ENCODE measurements at regions not wholly inside any gene's neighbourhood (a gene's known extent, or its start where the extent isn't known, plus 50 kb on each side); places are given as distances from the start of the nearest gene placed in this dataset.

DNA sequence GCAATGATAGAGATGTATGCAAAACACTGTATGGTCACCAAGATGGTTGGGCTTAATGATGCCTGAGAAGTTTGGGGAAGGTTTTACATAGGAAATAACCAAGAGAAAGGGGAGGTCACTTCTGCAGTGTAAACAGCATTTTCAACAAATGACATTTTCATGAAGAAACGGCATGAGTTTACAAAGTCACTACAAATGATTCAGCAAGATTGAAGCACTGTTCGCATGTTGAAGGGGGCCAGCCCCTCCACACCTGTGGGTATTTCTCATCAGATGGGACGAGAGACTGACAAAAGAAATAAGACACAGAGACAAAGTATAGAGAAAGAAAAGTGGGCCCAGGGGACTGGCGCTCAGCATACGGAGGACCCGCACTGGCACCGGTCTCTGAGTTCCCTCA lies 234.1 kb upstream of the POGK start:
- no peak overlapping the region for H3K27ac ChIP-seq (replicated peaks)
- TF ChIP-seq GABPA (IDR thresholded peaks at IDR 0.05; ENCODE audit: low read depth): no peak
- no peak for TF ChIP-seq CTCF (IDR thresholded peaks at IDR 0.05; ENCODE audit: insufficient read depth, low read length)
- DNase-seq (ENCODE audit: low read depth in 1 of 2, low spot score in 1 of 2): no peak
- H3K27me3 ChIP-seq (ENCODE audit: insufficient read depth, poor library complexity, severe bottlenecking): no peaks in the 10 kb centered on the region
- H3K4me3 ChIP-seq (replicated peaks; ENCODE audit: insufficient read depth, low read length): no peak overlapping the region

- Histone ChIP-seq H3K27ac (replicated peaks) (no peak overlapping the region), H3K27me3 (ENCODE audit: insufficient read depth, poor library complexity, severe bottlenecking) (no peaks in the 10 kb centered on the region), H3K4me3 (replicated peaks; ENCODE audit: insufficient read depth, low read length) (no peak overlapping the region)
- TF ChIP-seq POLR2AphosphoS5 (IDR thresholded peaks at IDR 0.05; ENCODE audit: low read depth): no peak
- no peak for TF ChIP-seq GABPA (IDR thresholded peaks at IDR 0.05; ENCODE audit: low read depth)
- no peak for TF ChIP-seq CTCF (IDR thresholded peaks at IDR 0.05; ENCODE audit: insufficient read depth, low read length)
- DNase-seq (ENCODE audit: low read depth in 1 of 2, low spot score in 1 of 2): no peak
Observed at GRCh38 chr1:166612886-166613285, 226.4 kb upstream of the POGK start.

GRCh38 chr1:166616206-166616605 lies 223.1 kb upstream of the POGK start:
- Histone ChIP-seq H3K27ac (replicated peaks) (no peak overlapping the region), H3K4me3 (replicated peaks; ENCODE audit: insufficient read depth, low read length) (no peak overlapping the region), H3K27me3 (ENCODE audit: insufficient read depth, poor library complexity, severe bottlenecking) (no peaks in the 10 kb centered on the region)
- TF ChIP-seq GABPA (IDR thresholded peaks at IDR 0.05; ENCODE audit: low read depth) (no peak), SPI1 (IDR thresholded peaks at IDR 0.05; ENCODE audit: borderline replicate concordance, low read depth) (no peak), CTCF (IDR thresholded peaks at IDR 0.05; ENCODE audit: insufficient read depth, low read length) (no peak), POLR2AphosphoS5 (IDR thresholded peaks at IDR 0.05; ENCODE audit: low read depth) (no peak)
- DNase-seq (ENCODE audit: low read depth in 1 of 2, low spot score in 1 of 2): no peak

DNA sequence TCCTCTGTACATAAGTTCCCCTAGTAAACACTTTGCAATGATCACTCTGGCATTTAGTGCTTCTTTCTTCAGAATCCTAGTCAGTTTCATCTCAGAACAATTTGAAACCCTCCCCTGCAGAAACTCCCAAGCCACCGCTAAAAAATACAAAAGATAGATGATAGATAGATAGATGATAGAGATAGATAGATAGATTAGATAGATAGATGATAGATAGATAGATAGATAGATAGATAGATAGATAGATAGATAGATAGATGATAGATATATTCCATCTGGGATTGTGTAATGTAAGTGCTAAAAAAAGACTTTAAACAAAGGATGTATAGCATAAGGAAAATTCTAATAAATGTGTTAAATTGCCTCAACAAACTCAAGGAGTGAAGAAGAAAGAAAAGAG lies 212.6 kb upstream of the POGK start:
- Histone ChIP-seq H3K4me3 (replicated peaks; ENCODE audit: insufficient read depth, low read length) (no peak overlapping the region), H3K27me3 (ENCODE audit: insufficient read depth, poor library complexity, severe bottlenecking) (no peaks in the 10 kb centered on the region), H3K27ac (replicated peaks) (no peak overlapping the region)
- TF ChIP-seq CTCF (IDR thresholded peaks at IDR 0.05; ENCODE audit: insufficient read depth, low read length) (no peak), POLR2AphosphoS5 (IDR thresholded peaks at IDR 0.05; ENCODE audit: low read depth) (no peak), GABPA (IDR thresholded peaks at IDR 0.05; ENCODE audit: low read depth) (no peak), SPI1 (IDR thresholded peaks at IDR 0.05; ENCODE audit: borderline replicate concordance, low read depth) (no peak), REST (IDR thresholded peaks at IDR 0.05; ENCODE audit: insufficient replicate concordance, low read depth) (no peak)
- no peak for DNase-seq (ENCODE audit: low read depth in 1 of 2, low spot score in 1 of 2)

GRCh38 chr1:166627558-166627957 lies 211.7 kb upstream of the POGK start:
- TF ChIP-seq POLR2AphosphoS5 (IDR thresholded peaks at IDR 0.05; ENCODE audit: low read depth) (no peak), SPI1 (IDR thresholded peaks at IDR 0.05; ENCODE audit: borderline replicate concordance, low read depth) (no peak), CTCF (IDR thresholded peaks at IDR 0.05; ENCODE audit: insufficient read depth, low read length) (no peak), REST (IDR thresholded peaks at IDR 0.05; ENCODE audit: insufficient replicate concordance, low read depth) (no peak), GABPA (IDR thresholded peaks at IDR 0.05; ENCODE audit: low read depth) (no peak)
- Histone ChIP-seq H3K27me3 (ENCODE audit: insufficient read depth, poor library complexity, severe bottlenecking) (no peaks in the 10 kb centered on the region), H3K27ac (replicated peaks) (no peak overlapping the region), H3K4me3 (replicated peaks; ENCODE audit: insufficient read depth, low read length) (no peak overlapping the region)
- no peak for DNase-seq (ENCODE audit: low read depth in 1 of 2, low spot score in 1 of 2)
